ENCODE measurements at regions not wholly inside any gene's neighbourhood (a gene's known extent, or its start where the extent isn't known, plus 50 kb on each side); places are given as distances from the start of the nearest gene placed in this dataset.

DNA sequence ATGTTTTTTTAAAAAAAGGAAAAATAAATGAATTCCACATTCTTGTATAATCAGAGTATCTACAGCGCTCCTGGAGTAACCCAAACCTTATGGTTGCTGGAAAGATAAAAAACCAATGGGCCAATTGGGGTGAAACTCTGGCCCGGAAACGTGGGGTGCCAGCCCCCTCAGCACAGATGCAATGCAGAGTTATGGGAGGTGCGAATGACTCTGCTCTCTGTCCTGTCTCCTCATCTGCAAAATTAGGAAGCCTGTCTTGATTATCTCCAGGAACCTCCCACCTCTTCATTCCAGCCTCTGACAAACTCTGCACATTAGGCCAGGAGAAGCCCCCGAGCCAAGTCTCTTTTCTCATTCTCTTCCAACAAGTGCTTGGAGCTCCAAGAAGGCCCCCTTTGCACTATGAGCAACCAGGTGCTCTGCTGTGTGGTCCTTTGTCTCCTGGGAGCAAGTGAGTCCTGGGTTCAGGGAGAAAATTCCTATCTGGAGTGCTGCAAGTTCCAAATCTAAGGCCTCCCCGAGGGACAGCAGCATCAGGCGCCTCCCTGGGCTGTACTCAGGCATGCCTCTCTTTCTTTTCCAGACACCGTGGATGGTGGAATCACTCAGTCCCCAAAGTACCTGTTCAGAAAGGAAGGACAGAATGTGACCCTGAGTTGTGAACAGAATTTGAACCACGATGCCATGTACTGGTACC lies 130.5 kb upstream of the PRSS1 start:
- 71 to 80% (median 79%) methylated on average over 6 to 9 of the region's 9 CpGs for WGBS, 4 donors
- intact Hi-C loops (cut with DNase I) = no loop called here
- TF ChIP-seq POLR2A (IDR thresholded peaks at IDR 0.05) = no peak
- TF ChIP-seq, protein P1, sequence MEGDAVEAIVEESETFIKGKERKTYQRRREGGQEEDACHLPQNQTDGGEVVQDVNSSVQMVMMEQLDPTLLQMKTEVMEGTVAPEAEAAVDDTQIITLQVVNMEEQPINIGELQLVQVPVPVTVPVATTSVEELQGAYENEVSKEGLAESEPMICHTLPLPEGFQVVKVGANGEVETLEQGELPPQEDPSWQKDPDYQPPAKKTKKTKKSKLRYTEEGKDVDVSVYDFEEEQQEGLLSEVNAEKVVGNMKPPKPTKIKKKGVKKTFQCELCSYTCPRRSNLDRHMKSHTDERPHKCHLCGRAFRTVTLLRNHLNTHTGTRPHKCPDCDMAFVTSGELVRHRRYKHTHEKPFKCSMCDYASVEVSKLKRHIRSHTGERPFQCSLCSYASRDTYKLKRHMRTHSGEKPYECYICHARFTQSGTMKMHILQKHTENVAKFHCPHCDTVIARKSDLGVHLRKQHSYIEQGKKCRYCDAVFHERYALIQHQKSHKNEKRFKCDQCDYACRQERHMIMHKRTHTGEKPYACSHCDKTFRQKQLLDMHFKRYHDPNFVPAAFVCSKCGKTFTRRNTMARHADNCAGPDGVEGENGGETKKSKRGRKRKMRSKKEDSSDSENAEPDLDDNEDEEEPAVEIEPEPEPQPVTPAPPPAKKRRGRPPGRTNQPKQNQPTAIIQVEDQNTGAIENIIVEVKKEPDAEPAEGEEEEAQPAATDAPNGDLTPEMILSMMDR (IDR thresholded peaks at IDR 0.05) = no peak

DNA sequence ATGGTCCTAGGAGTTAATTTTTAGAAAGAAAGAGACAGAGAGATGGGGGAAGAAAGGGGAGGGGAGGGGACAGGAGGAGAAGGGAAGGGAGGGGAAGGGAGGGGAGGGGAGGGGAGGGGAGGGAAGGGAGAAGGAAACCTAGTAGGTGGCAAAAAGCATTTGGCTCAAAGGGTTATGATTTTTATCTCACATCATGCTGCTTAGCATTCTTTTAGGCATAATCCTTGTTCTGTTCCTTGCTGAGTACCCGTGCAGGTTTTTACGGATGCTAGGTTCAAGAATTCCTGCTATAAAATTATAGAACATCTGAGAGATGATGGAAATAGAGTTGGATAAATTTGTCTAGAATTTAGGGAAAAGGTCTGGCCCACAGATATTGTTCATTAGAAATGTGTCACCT lies 132.4 kb upstream of the PRSS1 start:
- WGBS, 4 donors = 67 to 77% (median 75%) methylated on average over 2 of the region's 2 CpGs

More for the DNA sequence above, 130.5 kb upstream of the PRSS1 start:
- Histone ChIP-seq H3K36me3 (replicated peaks in 1 of 2) (no peaks in the 10 kb centered on the region), H3K4me1 (replicated peaks in 1 of 2) (no peaks in the 10 kb centered on the region), H3K4me3 (no peak overlapping the region), H3K27me3 (no peaks in the 10 kb centered on the region), H3K27ac (no peak overlapping the region), H3K9me3 (replicated peaks in 1 of 3) (no peaks in the 10 kb centered on the region)
- DNase-seq = no peak

DNA sequence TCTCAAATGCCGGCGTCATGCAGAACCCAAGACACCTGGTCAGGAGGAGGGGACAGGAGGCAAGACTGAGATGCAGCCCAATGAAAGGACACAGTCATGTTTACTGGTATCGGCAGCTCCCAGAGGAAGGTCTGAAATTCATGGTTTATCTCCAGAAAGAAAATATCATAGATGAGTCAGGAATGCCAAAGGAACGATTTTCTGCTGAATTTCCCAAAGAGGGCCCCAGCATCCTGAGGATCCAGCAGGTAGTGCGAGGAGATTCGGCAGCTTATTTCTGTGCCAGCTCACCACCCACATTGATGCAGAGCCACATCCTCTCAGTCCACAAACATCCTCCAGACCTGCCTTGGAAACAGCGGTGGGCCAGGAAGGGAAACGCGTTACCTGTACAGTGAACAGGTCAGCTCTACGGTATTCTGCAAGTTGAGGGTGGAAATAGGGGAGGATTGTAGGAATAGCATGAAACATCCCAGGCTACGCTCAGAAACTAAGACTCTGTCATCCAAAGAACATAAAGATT lies 133.1 kb upstream of the PRSS1 start:
- Histone ChIP-seq H3K27me3 (no peaks in the 10 kb centered on the region), H3K4me1 (replicated peaks in 1 of 2) (peaks cover 0 to 9% of the 10 kb centered on the region in 2 donors), H3K27ac (no peak overlapping the region), H3K4me3 (no peak overlapping the region), H3K36me3 (replicated peaks in 1 of 2) (no peaks in the 10 kb centered on the region), H3K9me3 (replicated peaks in 1 of 3) (no peaks in the 10 kb centered on the region)
- WGBS, 4 donors = 70 to 83% (median 76%) methylated on average over 9 to 11 of the region's 11 CpGs
- no peak for TF ChIP-seq POLR2A (IDR thresholded peaks at IDR 0.05)
- TF ChIP-seq, protein P1 (IDR thresholded peaks at IDR 0.05) = no peak
- intact Hi-C loops (cut with DNase I) = no loop called here
- no peak for DNase-seq

More for the DNA sequence above, 132.4 kb upstream of the PRSS1 start:
- no peak for TF ChIP-seq POLR2A (IDR thresholded peaks at IDR 0.05)
- TF ChIP-seq, protein P1 (IDR thresholded peaks at IDR 0.05) = no peak
- no peaks in the 10 kb centered on the region for H3K9me3 ChIP-seq (replicated peaks in 1 of 3)
- no peak for DNase-seq
- no peaks in the 10 kb centered on the region for H3K36me3 ChIP-seq (replicated peaks in 1 of 2)
- intact Hi-C loops (cut with DNase I) = no loop called here
- H3K4me3 ChIP-seq = no peak overlapping the region
- H3K27ac ChIP-seq = no peak overlapping the region
- peaks cover 0 to 9% of the 10 kb centered on the region in 2 donors for H3K4me1 ChIP-seq (replicated peaks in 1 of 2)
- H3K27me3 ChIP-seq = no peaks in the 10 kb centered on the region

DNA sequence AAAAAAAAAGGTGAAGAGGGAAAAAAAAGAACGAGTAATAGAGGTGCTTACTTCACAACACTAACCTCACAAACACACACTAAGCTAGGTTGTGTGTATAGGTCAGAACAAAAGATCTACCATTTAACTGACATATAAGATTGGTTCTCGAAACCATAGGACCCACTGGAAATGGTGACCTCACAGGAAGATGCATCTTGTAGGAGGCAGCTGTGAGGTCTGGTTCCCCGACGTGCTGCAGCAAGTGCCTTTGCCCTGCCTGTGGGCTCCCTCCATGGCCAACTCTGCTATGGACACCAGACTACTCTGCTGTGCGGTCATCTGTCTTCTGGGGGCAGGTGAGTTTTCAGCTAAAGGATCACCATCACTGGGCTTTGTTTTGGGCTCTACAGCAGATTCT lies 133.8 kb upstream of the PRSS1 start:
- H3K27me3 ChIP-seq = no peaks in the 10 kb centered on the region

More for the DNA sequence above, 133.8 kb upstream of the PRSS1 start:
- Histone ChIP-seq H3K36me3 (replicated peaks in 1 of 2) (no peaks in the 10 kb centered on the region), H3K9me3 (replicated peaks in 1 of 3) (no peaks in the 10 kb centered on the region), H3K27ac (no peak overlapping the region), H3K4me1 (replicated peaks in 1 of 2) (peaks cover 0 to 9% of the 10 kb centered on the region in 2 donors), H3K4me3 (no peak overlapping the region)
- intact Hi-C loops (cut with DNase I) = no loop called here
- TF ChIP-seq, protein P1 (IDR thresholded peaks at IDR 0.05) = no peak
- no peak for TF ChIP-seq POLR2A (IDR thresholded peaks at IDR 0.05)
- DNase-seq = no peak
- 70 to 81% (median 77%) methylated on average over 5 of the region's 5 CpGs for WGBS, 4 donors
